Right lung (tissue), 2 donors: ENCODE measurements at regions not wholly inside any gene's neighbourhood (a gene's known extent, or its start where the extent isn't known, plus 50 kb on each side); places are given as distances from the start of the nearest gene placed in this dataset.
"Not testable (repeated sequence)": the region's sequence is repeated elsewhere in the genome, so short reads cannot be mapped to it uniquely, and the experiment has no call there.

Source experiments
- DNase-seq, 2 donors: peaks; one replicate each; pipeline ENCODE4 v3.0.0-alpha.2; 2013

DNA sequence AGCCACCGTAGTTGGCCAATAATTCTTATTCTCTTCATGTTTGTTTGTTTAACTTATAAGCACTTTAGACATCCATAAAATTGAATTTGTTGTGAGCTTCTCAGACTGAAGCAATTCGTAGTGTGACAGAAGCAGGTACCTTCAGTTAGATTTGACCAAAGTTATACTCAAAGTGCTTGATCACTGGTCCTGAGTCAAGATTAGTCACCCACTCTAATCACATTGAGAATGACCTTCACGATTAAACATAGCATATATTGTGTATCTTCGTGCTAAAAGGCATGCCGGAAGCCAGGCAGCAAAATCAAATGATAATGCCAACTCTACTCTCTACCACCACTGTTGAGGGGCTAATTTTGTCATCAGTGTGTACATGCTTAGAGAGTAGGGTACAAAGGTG, 763.7 kb upstream of the MBL2 start:
- DNase-seq = no peak

- no peak for DNase-seq
Measured at GRCh38 chr10:53534428-53534827, 761.8 kb upstream of the MBL2 start.

DNA sequence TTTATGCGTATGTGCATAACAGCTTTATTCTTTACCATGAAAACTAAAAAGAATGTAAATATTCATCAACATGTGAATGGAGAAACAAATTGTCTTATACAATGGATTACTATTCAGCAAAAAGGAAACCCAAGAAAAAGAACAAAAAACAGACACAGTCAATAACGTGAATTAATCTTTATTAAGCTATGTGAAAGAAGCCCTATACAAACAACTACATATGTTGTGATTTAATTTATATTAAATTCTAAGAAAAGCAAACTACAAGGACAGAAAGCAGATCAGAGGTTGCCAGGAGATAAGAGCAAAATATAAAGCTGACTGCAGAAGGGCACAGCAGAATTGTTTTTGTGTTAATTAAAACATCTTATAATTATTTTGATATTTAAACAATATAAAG, 756.4 kb upstream of the MBL2 start:
- DNase-seq = no peak

DNA sequence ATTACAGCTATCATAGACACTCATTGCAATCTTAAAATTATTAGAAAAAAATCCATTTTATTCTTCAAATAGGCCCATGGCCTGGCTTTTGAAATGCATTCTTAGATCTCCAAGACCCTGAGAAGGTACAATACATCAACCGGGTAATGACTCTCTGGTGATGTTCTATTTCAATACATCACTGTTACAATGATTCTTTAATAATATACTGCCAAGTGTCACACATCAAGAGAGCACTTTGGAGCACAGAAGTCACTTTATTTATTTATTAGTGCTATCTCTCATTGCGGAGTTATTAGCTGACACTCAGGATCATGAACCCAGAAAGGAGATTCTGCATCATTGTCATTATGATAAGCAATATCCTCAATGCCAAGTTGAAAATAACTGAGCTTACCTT, 748.5 kb upstream of the MBL2 start:
- DNase-seq = no peak

DNA sequence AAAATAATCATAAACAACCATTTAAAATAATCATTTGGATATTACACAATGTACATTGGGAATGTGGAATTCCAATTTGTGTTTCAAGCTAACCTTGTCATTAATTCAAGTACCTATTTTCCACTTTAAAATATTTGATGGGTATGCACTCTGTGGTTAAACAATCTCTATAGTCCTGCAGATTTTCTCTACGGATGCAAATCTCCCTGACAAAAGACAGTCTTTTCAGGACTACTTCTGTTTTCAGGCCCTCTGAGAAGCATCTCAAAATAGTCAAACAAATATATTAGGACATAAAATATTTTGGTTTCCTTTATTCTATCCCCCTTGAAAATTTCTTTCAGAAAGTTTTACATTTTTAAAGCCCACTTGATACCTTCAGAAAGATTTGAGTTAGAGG, 735.6 kb upstream of the MBL2 start:
- no peak for DNase-seq

DNA sequence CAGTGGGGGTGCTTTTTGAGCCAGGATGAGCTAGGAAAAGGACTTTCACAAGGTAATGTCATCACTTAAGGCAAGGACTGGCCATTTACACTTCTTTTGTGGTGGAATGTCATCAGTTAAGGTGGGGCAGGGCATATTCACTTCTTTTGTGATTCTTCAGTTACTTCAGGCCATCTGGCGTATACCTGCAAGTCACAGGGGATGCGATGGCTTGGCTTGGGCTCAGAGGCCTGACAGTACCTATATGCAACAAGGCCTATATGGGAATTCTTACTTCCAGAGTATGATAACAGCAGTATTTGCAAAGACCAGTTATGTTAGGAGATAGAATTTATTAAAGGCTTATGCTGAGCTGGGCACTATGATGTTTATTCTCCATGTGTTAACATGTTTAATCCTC, 731.9 kb upstream of the MBL2 start:
- not testable (repeated sequence) for DNase-seq

DNA sequence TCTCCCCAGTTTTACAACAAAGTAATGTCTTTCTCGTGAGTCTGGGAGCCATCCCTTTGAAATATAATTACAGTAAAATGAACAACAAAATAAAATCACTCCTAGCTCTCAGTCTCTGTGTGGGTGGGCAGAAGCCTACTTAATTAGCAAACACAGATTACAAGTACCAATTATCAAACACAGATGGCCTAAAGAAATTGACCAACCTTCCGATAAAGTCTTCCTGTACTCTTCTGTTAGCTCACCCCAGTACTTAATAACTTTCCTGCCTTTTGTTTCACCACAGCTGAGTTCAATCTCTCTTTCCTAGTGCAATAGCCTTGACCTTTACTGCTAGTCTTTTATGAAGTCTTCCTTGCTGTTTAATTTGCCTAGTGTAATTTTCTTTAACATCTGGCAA, 719.2 kb upstream of the MBL2 start:
- DNase-seq = no peak

GRCh38 chr10:53490553-53490952, 718.0 kb upstream of the MBL2 start:
- DNase-seq = no peak

DNA sequence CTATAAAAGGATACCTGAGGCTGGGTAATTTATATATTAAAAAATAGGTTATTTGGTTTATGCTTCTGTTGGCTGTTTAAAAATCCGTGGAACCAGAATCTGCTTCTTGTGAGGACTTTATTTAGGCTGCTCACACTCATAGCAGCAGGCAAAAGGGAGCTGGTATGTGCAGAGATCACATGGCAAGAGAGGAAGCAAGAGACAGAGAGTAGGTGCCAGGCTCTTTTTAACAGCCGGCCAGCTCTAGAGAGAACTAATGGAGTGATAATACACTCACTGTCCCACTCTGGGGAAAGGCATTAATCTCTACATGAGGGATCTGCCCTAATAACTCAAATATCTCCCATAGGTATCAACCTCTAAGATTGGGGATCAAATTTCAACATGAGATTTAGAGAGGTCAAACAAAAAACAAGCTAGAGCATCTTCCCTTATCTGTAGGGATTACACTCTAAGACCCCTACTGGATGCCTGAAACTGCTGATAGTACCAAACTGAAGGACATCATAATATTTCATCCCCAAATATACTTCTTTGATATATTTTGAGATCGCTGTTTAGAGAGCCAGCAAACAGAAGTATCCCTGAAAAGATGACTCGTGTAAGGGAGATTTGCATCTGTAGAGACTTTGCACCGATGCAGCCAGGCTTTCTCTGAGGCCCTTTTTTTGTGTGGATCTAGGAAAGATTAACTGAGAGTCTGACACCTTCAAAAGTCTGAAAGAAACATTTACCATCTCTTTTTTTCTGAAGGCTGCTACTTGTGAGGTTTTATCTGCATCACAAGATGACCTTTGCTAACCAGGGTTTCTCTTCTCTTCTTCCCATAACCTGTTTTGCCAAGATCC, 717.0 kb upstream of the MBL2 start:
- peak; percentile 0 to 4 for DNase-seq

GRCh38 chr10:53487019-53487983, 714.7 kb upstream of the MBL2 start:
- no peak for DNase-seq

- not testable (repeated sequence) for DNase-seq
Measured at GRCh38 chr10:53485422-53485821, 712.8 kb upstream of the MBL2 start.

DNA sequence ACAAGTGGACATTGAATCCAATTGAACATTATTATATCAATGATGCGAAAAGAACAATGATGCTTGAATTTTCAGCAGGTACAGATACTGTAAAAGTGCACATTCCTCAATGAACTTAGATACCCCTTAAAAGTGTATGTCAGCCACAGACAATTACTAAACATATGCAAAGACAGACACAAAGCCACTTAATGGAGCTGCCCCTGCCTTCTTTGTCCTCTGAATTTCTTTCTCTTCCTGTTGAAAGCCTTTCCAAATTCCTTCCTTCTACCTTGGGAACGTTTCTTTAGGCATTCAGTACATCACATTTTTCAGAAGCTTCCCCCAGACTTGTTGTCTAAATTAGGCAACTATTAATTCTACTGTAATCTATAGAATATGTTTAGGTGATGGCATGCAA, 706.8 kb upstream of the MBL2 start:
- no peak for DNase-seq

DNA sequence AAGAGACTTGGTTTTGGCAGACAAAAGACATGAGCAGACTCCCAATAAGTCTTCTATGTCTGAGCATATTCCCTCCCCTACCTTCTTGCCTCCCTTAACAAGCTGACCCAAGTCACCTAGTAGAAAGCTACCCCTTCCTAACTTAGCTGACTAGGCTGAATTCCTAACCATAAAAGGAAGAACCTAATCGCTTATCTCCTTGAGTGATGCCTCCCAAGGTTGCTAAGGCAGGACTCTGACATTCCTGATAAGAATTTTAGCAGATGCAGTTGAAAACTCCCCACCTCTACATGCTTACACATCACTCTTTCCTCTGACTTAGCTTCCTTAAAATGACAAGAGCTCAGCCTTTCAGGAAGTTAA, 704.7 kb upstream of the MBL2 start:
- no peak for DNase-seq

DNA sequence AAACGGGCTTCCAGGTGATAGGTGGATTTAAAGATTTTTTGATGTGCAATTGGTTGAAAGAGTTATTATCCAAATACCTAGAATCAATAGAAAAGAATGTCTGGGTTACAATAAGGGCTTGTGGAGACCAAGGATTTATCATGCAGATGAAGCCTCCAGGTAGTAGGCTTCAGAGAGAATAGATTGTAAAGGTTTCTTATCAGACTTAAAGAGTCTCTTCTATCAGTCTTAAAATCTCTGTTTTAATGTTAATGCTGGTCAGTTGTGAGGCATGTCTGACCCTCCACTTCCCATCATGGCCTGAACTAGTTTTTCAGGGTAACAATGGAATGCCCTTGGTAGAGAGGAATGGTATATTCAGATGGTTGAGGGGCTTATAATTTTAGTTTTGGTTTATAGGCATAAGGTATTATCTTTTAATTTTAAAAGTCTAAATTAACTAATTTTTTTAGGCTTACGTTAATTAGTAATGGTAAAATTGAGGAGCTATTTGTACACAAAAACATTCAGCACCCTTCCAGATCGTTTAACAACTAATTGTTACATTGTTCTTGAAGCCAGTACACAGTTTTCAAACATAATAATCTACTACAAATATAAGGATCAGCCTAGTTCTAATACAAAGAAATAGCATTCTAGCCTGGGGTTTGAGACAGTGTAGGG, 704.2 kb upstream of the MBL2 start:
- no peak for DNase-seq

- DNase-seq = no peak
Measured at GRCh38 chr10:53469383-53469782, 696.8 kb upstream of the MBL2 start.

DNA sequence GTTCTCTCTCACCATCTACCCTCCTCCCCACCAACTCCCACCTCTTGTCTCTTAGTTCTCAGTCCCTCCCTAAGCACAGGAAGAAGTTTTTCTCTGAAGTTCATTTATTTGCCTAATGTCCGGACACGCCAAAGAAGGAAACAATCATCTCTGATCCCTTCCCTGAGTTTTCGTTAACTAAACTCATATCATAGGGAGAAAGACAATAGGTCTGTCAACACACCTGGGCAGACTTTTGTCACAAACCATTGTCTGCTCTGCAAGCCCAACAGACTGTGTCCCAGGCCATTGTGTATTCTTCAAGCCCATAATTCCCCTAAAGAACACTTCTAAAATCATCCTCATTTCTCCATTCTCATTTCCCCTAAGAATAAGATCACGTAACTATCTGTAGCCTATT, 691.0 kb upstream of the MBL2 start:
- DNase-seq = no peak

GRCh38 chr10:53458007-53458406, 685.4 kb upstream of the MBL2 start:
- DNase-seq = no peak

GRCh38 chr10:53453196-53453595, 680.6 kb upstream of the MBL2 start:
- DNase-seq = no peak

DNA sequence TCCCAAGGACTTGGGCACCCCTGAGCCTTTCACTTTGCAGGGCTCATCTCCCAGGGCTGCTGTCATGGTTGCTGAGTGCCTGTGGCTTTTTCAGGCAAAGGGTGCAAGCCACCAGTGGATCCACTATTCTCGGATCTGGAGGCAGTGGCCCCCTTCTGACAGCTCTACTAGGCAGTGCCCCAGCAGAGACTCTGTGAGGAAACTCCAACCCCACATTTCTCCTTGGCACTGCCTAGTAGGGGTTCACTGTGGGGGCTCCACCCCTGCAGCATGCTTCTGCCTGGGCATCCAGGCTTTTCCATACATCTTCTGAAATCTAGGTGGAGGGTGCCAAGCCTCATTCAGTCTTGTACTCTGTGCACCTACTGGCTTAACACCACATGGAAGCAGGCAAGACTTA, 675.0 kb upstream of the MBL2 start:
- no peak for DNase-seq

GRCh38 chr10:53441843-53442242, 669.3 kb upstream of the MBL2 start:
- DNase-seq = no peak

DNA sequence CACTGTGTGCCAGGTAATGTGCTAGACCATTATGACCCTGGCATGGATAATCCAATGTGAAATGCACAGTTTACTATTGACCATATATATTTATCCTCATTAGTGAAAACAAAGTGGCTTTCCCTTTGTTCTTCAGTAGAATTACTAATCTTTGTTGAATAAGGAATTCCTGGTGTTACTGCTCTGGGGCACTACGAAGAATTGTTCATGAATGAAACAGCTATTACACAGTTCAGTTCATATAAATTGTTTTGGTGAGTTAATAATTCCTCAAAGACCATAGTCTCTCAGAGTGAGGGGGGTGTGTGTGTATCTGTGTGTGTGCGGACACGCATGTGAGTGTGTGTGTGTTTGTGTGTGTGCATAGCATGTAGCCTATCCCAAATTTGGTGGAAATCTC, 668.0 kb upstream of the MBL2 start:
- DNase-seq = no peak

- DNase-seq = not testable (repeated sequence)
Measured at GRCh38 chr10:53439075-53439474, 666.5 kb upstream of the MBL2 start.

DNA sequence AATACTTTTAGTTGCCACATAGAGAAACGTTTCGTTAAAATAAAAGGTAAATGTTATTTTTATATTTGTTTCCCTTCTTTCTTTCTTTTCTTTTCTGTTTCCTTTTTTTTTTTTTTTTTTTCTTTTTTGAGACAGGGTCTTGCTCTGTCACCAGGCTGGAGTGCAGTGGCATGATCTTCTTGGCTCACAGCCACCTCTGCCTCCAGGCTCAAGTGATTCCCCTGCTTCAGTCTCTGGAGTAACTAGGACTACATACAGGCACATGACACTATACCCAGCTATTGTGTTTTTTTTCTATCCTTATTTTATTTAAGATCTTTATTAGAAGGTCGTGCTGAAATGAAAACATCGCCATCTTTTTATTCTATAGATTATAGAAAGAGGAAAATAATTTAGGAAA, 661.8 kb upstream of the MBL2 start:
- DNase-seq = no peak
